GM21515 (cell line): ENCODE measurements at regions not wholly inside any gene's neighbourhood (a gene's known extent, or its start where the extent isn't known, plus 50 kb on each side); places are given as distances from the start of the nearest gene placed in this dataset.

Experiments
- ATAC-seq: cut with Tn5 transposase; IDR thresholded peaks from one replicate; pipeline ENCODE4 v1.9.1; 2021; ENCODE audit not compliant: unreplicated experiment

DNA sequence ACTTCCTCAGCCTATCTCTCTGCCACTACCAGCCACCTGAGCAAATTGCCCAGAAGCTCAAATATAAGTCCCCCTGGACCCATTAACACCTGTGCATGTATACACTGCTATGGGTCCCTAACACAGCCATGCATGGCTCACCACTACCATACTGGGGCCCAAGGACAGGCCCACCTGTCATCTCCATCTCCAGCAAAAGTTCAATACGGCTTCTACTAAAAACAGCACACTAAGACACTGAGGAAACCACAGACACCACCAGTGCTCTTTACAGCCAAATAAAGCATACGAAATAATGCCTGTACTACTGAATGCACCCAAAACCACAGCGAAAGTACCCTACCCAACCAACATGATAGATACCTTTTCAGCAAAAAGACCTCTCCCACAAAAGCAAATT, 85.6 kb upstream of the GHR start:
- no peak for ATAC-seq

DNA sequence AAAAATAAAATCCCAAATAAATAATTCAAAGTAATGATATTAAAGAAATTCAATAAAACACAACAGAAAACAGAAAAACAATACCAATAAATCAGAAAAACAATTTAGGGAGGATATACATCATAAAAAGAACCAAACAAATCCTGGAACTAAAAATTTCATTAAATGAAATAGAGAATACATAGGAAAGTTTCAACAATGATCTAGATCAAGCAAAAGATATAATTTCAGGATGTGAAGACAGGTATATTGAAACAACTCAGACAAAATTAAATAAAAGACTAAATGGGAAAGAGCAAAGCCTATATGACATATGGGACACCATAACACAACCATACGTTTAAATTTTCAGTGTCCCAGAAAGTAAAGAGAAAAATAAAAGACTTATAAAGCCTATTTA, 85.1 kb upstream of the GHR start:
- no peak for ATAC-seq

GRCh38 chr5:42349163-42349562, 74.1 kb upstream of the GHR start:
- ATAC-seq: no peak

DNA sequence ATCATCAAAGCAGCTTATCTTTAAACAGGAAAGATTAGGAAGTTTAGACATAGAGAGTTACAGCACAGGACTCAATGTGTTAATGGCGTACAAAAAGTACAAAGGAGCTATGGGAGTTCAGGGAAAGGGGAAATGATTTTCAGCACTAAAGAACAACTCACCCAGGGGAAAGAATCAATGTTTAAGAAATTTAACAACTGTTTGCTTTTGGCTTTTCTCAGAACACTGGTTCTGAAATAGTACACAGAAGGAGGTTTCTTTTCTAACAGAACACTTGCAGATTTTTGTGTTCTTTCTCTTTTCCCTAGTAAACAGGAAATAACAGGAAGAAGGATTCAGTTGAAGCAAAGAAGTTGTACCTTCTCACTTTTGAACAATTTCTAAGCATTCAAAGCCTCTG, 71.3 kb upstream of the GHR start:
- ATAC-seq: no peak

- no peak for ATAC-seq
These were observed 63.2 kb upstream of the GHR start for GRCh38 chr5:42360056-42360455.

GRCh38 chr5:42360616-42361314, 62.5 kb upstream of the GHR start:
- ATAC-seq: no peak

DNA sequence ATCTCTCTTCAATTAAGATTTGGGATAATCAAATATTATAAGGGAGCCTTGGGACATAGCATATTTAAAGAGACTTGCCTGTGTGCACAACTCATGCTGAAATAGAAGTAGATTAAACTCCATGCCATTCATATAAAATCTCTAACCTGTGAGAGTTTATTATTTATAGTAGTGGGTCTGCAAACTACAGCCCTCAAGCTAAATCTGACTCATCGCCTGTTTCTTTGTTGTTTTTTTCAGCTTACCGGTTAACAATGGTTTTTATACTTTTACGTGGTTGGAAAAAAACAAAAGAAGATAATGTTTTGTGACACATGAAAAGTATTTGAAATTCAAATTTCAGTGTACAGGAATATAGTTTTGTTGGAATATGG, 61.9 kb upstream of the GHR start:
- no peak for ATAC-seq

DNA sequence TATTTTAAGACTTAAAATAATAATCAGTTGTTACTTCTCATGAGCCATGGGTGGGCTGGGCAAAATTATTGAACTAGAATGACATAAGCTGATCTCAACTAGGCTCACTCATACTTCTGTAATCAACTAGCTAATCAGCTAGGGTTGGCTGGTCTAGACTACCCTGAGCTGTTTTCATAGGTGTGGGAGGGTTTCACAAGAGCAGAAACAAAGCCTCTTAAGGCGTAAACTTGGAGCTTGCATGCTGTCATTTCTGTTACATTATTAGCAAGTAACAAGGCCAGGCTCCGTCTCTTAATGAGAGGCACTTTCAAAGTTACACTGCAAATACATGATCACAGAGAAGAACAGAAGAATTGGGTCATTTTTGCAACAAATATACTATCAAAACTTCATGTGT, 57.2 kb upstream of the GHR start:
- no peak for ATAC-seq
